ENCODE measurements at regions not wholly inside any gene's neighbourhood (a gene's known extent, or its start where the extent isn't known, plus 50 kb on each side); places are given as distances from the start of the nearest gene placed in this dataset.

DNA sequence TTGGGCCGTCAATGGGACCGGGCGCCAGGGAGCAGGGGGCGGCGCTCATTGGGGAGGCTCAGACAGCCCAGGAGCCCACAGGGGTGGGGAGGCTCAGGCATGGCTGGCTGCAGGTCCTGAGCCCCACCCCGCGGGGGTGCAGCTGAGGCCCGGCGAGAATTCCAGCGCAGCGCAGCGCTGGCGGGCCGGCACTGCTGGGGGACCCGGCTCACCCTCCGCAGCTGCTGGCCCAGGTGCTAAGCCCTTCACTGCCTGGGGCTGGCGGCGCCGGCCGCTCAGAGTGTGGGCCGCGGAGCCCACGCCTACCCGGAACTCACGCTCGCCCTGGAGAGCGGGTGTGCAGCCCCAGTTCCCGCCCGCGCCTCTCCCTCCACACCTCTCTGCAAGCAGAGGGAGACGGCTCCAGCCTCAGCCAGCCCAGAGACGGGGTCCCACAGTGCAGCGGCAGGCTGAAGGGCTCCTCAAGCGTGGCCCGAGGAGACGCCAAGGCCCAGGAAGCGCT lies 1227.4 kb downstream of the PCDH17 start:
- Mint-ChIP-seq H3K9me3 (peaks cover 0 to under 1% of the 10 kb centered on the region in 2 donors), H3K27me3 (ENCODE audit: low read depth) (no peaks in the 10 kb centered on the region), H3K4me3 (no peak overlapping the region), H3K36me3 (ENCODE audit: insufficient read depth in 2 of 2) (no peaks in the 10 kb centered on the region), H3K27ac (no peak overlapping the region), H3K4me1 (ENCODE audit: low read depth) (no peaks in the 10 kb centered on the region)
- ATAC-seq (replicated peaks in 1 of 2) = no peak
- no peak for DNase-seq

DNA sequence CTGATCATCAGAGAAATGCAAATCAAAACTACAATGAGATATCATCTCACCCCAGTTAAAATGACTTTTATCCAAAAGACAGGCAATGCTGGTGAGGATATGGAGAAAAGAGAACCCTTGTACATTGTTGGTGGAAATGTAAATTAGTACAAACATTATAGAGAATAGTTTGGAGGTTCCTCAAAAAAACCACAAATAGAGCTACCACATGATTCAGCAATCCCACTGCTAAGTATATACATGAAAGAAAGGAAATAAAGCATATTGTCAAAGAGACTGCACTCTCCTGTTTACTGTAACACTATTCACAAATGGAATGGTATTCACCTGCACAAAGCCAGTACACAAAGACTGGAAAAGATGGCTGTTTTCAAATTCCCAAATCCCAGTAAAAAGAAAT lies 1233.7 kb downstream of the PCDH17 start:
- H3K4me1 Mint-ChIP-seq (ENCODE audit: low read depth) = no peaks in the 10 kb centered on the region
- H3K9me3 Mint-ChIP-seq = peaks cover 0 to 10% of the 10 kb centered on the region in 2 donors
- no peak for DNase-seq
- no peak overlapping the region for H3K27ac Mint-ChIP-seq
- no peaks in the 10 kb centered on the region for H3K27me3 Mint-ChIP-seq (ENCODE audit: low read depth)
- H3K4me3 Mint-ChIP-seq = no peak overlapping the region
- H3K36me3 Mint-ChIP-seq (ENCODE audit: insufficient read depth in 2 of 2) = no peaks in the 10 kb centered on the region
- no peak for ATAC-seq (replicated peaks in 1 of 2)

DNA sequence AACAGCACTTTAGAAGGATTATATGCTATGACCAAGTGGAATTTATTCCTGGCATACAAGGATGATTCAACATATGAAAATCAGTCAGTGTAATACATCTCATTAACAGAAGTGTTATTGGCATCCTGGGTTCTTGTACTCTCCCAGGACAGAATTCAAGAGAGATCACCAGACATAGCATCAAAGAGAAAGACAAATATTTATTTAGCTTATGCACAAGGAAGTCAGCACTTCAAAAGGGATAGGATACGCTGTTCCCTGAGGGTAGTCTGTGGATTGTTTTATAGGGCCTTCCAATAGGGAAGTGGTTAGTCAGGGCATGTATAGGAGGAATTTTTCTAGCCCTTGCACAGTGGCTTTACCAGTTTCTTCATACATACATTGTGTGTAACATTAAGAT lies 1238.0 kb downstream of the PCDH17 start:
- Mint-ChIP-seq H3K27ac (no peak overlapping the region), H3K4me1 (ENCODE audit: low read depth) (no peaks in the 10 kb centered on the region), H3K4me3 (no peak overlapping the region), H3K27me3 (ENCODE audit: low read depth) (no peaks in the 10 kb centered on the region), H3K36me3 (ENCODE audit: insufficient read depth in 2 of 2) (no peaks in the 10 kb centered on the region), H3K9me3 (peaks cover 2 to 10% of the 10 kb centered on the region in 2 donors)
- DNase-seq = no peak
- no peak for ATAC-seq (replicated peaks in 1 of 2)

DNA sequence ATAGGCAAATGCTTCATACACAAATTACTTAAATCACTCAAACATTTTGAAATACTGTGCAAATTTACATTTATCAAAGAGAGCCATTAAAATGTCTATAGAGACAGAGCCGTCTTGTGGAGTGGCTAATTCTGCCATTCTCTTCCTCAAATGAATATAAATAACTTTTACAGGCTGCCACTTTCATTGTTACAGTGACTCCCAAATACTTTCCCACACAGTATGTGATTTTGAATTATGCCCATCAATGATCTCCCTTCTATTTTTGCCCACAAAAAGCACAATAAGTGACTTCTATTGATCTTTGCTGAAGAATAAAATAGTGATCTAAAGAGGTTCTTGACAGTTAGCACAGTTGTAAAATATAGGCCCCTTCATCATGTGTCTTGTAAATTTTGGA lies 1244.9 kb downstream of the PCDH17 start:
- H3K9me3 Mint-ChIP-seq = peaks cover 3 to 4% of the 10 kb centered on the region in 2 donors
- DNase-seq (no peak), ATAC-seq (replicated peaks in 1 of 2) (no peak)
- H3K4me1 Mint-ChIP-seq (ENCODE audit: low read depth) = no peaks in the 10 kb centered on the region
- H3K36me3 Mint-ChIP-seq (ENCODE audit: insufficient read depth in 2 of 2) = no peaks in the 10 kb centered on the region
- no peak overlapping the region for H3K27ac Mint-ChIP-seq
- no peaks in the 10 kb centered on the region for H3K27me3 Mint-ChIP-seq (ENCODE audit: low read depth)
- H3K4me3 Mint-ChIP-seq = no peak overlapping the region

DNA sequence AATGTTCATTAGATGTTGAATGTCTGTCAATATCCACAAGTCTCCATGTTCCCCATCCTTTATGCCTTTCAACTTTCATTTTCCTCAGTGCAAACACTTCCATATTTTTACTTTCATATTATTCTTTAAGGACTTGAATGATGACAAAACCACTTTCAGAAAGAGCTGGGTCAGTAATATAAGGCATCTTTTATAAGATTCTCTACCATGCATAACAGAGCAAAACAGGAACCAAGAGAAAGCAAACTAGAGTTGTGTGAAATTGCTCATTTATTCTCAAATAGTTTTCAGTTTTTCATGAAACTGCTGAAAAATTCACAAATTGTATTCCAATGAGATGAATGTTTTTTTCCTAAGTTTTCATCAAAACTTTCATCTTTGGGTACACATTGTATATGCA lies 1247.6 kb downstream of the PCDH17 start:
- Mint-ChIP-seq H3K27ac (no peak overlapping the region), H3K27me3 (ENCODE audit: low read depth) (no peaks in the 10 kb centered on the region), H3K9me3 (peaks cover 0 to 4% of the 10 kb centered on the region in 2 donors), H3K4me1 (ENCODE audit: low read depth) (no peaks in the 10 kb centered on the region), H3K4me3 (no peak overlapping the region), H3K36me3 (ENCODE audit: insufficient read depth in 2 of 2) (no peaks in the 10 kb centered on the region)
- DNase-seq = no peak
- no peak for ATAC-seq (replicated peaks in 1 of 2)

DNA sequence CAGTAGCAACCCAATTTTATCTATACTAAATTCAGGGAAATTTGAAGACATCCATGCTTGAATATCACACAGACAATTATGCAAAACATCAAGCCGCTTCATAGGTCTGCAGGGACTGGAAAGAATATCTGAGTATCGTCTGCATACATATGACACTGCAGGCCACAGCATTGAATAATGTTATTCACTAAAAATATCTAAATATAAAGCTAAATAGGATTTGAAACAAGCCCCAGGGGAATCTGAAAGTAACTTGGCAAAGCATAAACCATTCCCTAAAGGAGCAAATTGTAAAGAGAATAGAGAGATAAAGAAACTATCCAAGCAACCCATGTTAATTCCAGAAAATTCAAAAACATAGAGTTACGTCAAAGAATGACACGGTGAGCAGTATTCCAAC lies 1251.0 kb downstream of the PCDH17 start:
- DNase-seq (no peak), ATAC-seq (replicated peaks in 1 of 2) (no peak)
- Mint-ChIP-seq H3K9me3 (peaks cover 0 to 7% of the 10 kb centered on the region in 2 donors), H3K36me3 (ENCODE audit: insufficient read depth in 2 of 2) (no peaks in the 10 kb centered on the region), H3K4me1 (ENCODE audit: low read depth) (no peaks in the 10 kb centered on the region), H3K4me3 (no peak overlapping the region), H3K27me3 (ENCODE audit: low read depth) (no peaks in the 10 kb centered on the region), H3K27ac (no peak overlapping the region)

DNA sequence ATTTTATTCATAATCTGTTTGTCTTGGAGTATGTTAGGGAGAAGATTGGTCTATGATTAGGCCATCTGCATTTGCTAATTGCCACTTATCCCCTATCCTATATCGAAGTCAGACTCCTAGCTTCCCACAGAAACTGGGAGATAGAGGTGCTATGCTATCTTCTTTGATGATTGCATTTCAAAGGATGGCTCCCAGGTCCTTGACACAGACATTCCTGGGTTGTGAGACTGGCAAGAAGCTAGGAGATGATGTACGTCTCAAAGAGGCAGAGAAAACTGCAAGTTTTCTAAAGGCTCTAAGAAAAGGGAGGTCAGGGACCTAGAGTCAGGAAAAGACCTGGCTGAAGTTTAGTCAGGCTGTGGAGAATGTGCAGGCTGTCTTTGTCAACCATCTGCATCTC lies 1251.9 kb downstream of the PCDH17 start:
- H3K9me3 Mint-ChIP-seq = peaks cover 0 to 7% of the 10 kb centered on the region in 2 donors
- H3K4me1 Mint-ChIP-seq (ENCODE audit: low read depth) = no peaks in the 10 kb centered on the region
- no peaks in the 10 kb centered on the region for H3K36me3 Mint-ChIP-seq (ENCODE audit: insufficient read depth in 2 of 2)
- no peaks in the 10 kb centered on the region for H3K27me3 Mint-ChIP-seq (ENCODE audit: low read depth)
- DNase-seq (no peak), ATAC-seq (replicated peaks in 1 of 2) (no peak)
- H3K27ac Mint-ChIP-seq = no peak overlapping the region
- no peak overlapping the region for H3K4me3 Mint-ChIP-seq

DNA sequence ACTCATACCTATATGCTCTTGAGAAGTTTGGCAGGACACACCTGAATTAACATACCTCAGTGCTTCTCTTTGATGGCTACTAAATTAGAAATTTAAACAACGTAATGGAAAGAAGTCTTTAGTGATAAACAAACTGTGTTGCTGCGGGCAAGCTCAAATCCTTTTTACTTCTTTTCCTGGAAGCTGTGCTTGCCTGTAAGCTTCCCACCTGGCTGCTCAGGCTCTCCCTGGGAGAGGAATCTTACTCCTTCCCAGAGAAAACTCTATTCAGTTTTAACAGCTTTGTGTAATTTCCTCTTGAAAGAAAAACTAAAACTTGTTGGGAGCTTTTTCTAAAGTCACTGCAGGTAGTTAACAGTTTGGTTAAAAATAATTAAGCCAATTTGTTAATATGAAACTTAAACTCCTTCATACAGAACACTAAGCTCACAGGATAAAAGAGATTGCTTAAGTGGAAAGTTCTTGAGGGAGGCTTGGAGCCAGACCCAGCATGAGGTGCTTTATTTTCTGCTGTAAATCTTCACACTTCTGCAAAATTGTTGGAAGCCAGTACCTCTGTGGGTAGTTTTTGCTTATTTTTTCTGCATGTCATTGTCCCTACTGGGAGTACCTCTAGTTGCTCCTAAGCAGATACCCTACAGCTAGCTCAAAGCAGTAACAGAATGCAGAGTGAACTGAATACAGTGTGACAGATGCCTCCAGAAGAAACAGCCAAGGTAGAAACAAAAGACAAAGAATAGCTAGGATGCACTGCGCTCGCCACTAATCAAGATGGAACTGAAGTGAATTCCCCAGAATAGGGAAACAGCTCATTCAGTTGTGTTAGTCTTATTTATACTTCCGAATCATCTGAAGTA lies 1253.0 kb downstream of the PCDH17 start:
- H3K27ac Mint-ChIP-seq = no peak overlapping the region
- H3K4me3 Mint-ChIP-seq = no peak overlapping the region
- DNase-seq (no peak), ATAC-seq (replicated peaks in 1 of 2) (no peak)
- H3K9me3 Mint-ChIP-seq = peaks cover 0 to 7% of the 10 kb centered on the region in 2 donors
- H3K4me1 Mint-ChIP-seq (ENCODE audit: low read depth) = no peaks in the 10 kb centered on the region
- no peaks in the 10 kb centered on the region for H3K27me3 Mint-ChIP-seq (ENCODE audit: low read depth)
- no peaks in the 10 kb centered on the region for H3K36me3 Mint-ChIP-seq (ENCODE audit: insufficient read depth in 2 of 2)

DNA sequence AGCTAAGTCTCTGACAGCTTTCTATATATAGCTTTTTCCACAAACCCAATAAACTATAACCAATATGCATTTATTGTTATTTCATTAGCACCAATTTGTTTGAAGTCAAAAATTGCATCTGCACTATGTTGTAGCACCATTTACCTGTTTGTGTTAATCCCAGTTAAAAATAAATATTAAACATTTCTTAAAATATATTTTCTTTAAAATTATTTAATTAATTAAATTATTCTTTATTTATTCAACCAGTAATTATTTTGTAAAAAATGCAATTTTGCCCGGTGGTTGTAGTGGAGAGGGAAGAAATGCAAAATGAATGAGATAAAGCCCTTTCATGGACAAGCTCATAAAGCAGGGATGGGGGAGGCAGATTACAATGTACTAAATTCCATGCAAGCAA lies 1257.9 kb downstream of the PCDH17 start:
- ATAC-seq (replicated peaks in 1 of 2) = no peak
- Mint-ChIP-seq H3K4me1 (ENCODE audit: low read depth) (no peaks in the 10 kb centered on the region), H3K9me3 (peaks cover 1 to 7% of the 10 kb centered on the region in 2 donors), H3K4me3 (no peak overlapping the region), H3K36me3 (ENCODE audit: insufficient read depth in 2 of 2) (no peaks in the 10 kb centered on the region), H3K27ac (no peak overlapping the region), H3K27me3 (ENCODE audit: low read depth) (no peaks in the 10 kb centered on the region)
- DNase-seq = no peak

DNA sequence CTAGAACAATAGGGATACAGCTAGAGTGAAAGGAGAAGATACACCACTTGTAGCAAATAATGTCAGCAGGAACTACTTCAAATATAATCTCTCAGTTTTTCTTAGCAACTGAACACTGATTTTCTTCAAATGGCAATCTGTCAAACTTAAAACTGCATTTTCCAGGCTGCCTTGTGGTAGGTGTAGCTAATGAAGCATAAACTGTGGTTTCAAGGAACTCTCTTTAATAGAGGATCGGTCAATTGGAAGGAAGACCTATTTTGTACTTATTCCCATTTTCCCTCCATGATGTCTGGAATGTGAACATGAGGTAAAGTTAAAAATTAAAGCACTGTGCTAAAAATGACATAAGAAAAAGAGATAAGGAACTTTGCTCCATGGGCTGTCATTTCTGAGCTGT lies 1261.9 kb downstream of the PCDH17 start:
- Mint-ChIP-seq H3K9me3 (peaks cover 1 to 7% of the 10 kb centered on the region in 2 donors), H3K4me3 (no peak overlapping the region)

DNA sequence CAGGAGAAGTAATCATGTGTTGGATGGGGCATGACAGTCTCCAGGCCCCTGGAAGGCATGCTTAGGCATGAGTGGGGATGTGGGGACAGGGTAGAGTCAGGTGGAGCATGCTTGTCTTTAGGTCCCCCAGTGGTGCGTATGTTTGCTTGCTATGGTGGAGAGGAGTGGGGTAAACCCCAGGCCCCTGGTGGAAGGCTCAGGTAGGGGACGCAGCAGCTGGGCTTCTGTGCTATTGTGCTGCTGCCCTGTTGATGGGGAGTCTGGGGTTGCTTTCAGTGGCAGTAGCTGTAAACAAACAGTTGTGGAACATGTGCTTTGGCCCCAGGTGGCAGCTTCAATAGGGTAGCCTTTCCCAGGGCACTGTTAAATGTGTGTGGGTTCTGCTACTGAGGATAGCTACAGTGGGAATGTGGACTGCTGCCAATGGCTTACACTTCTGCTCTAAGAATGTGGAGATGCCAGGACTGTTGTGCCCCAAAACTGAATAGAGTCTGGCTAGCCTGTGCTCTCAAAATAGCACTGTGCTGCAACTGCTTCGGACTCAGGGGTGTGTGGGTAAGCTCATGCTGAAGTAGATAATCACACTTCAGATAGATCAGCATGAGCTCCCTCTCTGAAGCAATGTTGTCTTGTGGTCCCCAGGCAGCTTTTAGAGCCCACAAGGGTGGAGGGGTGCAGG lies 1257.3 kb downstream of the DIAPH3 start:
- no peak for ATAC-seq (replicated peaks in 1 of 2)
- H3K36me3 Mint-ChIP-seq (ENCODE audit: insufficient read depth in 2 of 2) = no peaks in the 10 kb centered on the region
- H3K27ac Mint-ChIP-seq = no peak overlapping the region

More for the DNA sequence above, 1261.9 kb downstream of the PCDH17 start:
- no peak for DNase-seq
- Mint-ChIP-seq H3K27ac (no peak overlapping the region), H3K36me3 (ENCODE audit: insufficient read depth in 2 of 2) (no peaks in the 10 kb centered on the region), H3K4me1 (ENCODE audit: low read depth) (no peaks in the 10 kb centered on the region), H3K27me3 (ENCODE audit: low read depth) (no peaks in the 10 kb centered on the region)
- ATAC-seq (replicated peaks in 1 of 2) = no peak

DNA sequence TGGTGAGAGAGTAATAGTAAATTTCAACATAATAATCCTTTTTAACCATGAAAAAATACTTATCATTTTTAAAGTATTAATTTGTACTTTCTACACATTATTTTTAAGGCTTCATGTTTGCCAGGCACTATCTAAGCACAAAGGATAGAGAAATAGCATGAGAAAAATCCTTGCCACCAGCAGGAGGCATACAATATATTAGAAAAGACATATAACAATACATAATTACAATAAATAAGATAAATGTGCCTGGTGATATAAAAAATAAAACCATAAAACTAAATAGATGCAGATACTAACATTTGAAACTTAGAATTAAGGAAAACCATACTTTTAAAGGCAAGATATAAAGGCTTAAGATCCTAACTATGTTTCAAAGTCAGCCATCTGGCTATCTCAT lies 1256.4 kb downstream of the DIAPH3 start:
- ATAC-seq (replicated peaks in 1 of 2) (no peak), DNase-seq (no peak)
- no peak overlapping the region for H3K4me3 Mint-ChIP-seq
- H3K27ac Mint-ChIP-seq = no peak overlapping the region
- no peaks in the 10 kb centered on the region for H3K36me3 Mint-ChIP-seq (ENCODE audit: insufficient read depth in 2 of 2)
- peaks cover 6 to 7% of the 10 kb centered on the region in 2 donors for H3K9me3 Mint-ChIP-seq
- H3K27me3 Mint-ChIP-seq (ENCODE audit: low read depth) = no peaks in the 10 kb centered on the region
- no peaks in the 10 kb centered on the region for H3K4me1 Mint-ChIP-seq (ENCODE audit: low read depth)

More for the DNA sequence above, 1257.3 kb downstream of the DIAPH3 start:
- Mint-ChIP-seq H3K4me3 (no peak overlapping the region), H3K9me3 (peaks cover 6 to 7% of the 10 kb centered on the region in 2 donors), H3K4me1 (ENCODE audit: low read depth) (no peaks in the 10 kb centered on the region), H3K27me3 (ENCODE audit: low read depth) (no peaks in the 10 kb centered on the region)
- DNase-seq = no peak

DNA sequence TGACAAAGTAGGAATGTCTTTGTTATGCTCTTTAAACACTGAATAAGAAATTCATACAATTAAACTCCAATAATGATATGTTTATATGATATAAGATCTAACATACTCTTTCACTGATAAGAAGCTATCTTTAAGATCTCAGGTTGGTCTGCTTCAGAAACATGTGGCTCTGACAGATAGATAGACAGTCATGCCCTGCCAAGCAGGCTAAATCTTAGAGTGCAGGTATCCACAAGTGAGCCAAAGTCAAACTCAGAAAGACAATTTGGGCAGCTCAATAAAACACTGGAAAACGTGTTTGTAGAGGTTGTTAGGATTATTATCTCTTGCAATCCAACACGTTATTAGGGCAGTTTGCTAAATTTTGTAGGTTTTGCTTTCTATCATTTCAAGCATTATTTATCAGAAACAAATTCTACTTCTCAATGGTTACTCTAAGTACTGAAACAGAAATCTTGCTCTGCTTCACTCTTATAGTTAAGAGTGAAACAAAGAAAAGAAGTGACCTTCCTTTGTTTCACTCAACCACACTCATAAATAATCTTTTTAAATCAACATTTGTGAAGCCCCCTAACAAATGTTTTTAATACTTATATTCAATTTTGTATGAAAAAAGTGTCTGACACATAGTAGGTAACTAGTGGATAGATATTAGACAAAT lies 1255.6 kb downstream of the DIAPH3 start:
- Mint-ChIP-seq H3K27ac (no peak overlapping the region), H3K27me3 (ENCODE audit: low read depth) (no peaks in the 10 kb centered on the region), H3K9me3 (peaks cover 4 to 5% of the 10 kb centered on the region in 2 donors), H3K4me1 (ENCODE audit: low read depth) (no peaks in the 10 kb centered on the region), H3K36me3 (ENCODE audit: insufficient read depth in 2 of 2) (no peaks in the 10 kb centered on the region), H3K4me3 (no peak overlapping the region)
- no peak for ATAC-seq (replicated peaks in 1 of 2)
- no peak for DNase-seq
